ENCODE measurements at regions not wholly inside any gene's neighbourhood (a gene's known extent, or its start where the extent isn't known, plus 50 kb on each side); places are given as distances from the start of the nearest gene placed in this dataset.

GRCh38 chr20:12729326-12729725 lies 279.4 kb upstream of the SPTLC3 start:
- H3K27ac ChIP-seq: no peak overlapping the region
- H3K4me3 ChIP-seq: no peak overlapping the region
- H3K27me3 ChIP-seq: no peaks in the 10 kb centered on the region
- intact Hi-C loops (cut with DNase I; ENCODE audit: low total_unique reads): no loop called here
- H3K9me3 ChIP-seq: no peaks in the 10 kb centered on the region
- H3K36me3 ChIP-seq: no peaks in the 10 kb centered on the region
- DNase-seq (ENCODE audit: low spot score in 2 of 2): no peak
- TF ChIP-seq POLR2AphosphoS5 (IDR thresholded peaks at IDR 0.05) (no peak), POLR2A (IDR thresholded peaks at IDR 0.05) (no peak), CTCF (IDR thresholded peaks at IDR 0.05) (no peak)
- H3K4me1 ChIP-seq: no peaks in the 10 kb centered on the region

GRCh38 chr20:12733811-12734210 lies 275.0 kb upstream of the SPTLC3 start:
- Histone ChIP-seq H3K4me1 (no peaks in the 10 kb centered on the region), H3K9me3 (no peaks in the 10 kb centered on the region), H3K36me3 (no peaks in the 10 kb centered on the region), H3K27ac (no peak overlapping the region), H3K4me3 (no peak overlapping the region), H3K27me3 (no peaks in the 10 kb centered on the region)
- TF ChIP-seq POLR2A (IDR thresholded peaks at IDR 0.05) (no peak), CTCF (IDR thresholded peaks at IDR 0.05) (no peak), POLR2AphosphoS5 (IDR thresholded peaks at IDR 0.05) (no peak)
- intact Hi-C loops (cut with DNase I; ENCODE audit: low total_unique reads): no loop called here
- no peak for DNase-seq (ENCODE audit: low spot score in 2 of 2)

GRCh38 chr20:12737497-12737896 lies 271.3 kb upstream of the SPTLC3 start:
- intact Hi-C loops (cut with DNase I; ENCODE audit: low total_unique reads): no loop called here
- H3K9me3 ChIP-seq: no peaks in the 10 kb centered on the region
- no peak for DNase-seq (ENCODE audit: low spot score in 2 of 2)
- no peak overlapping the region for H3K27ac ChIP-seq
- no peaks in the 10 kb centered on the region for H3K27me3 ChIP-seq
- no peak for TF ChIP-seq CTCF (IDR thresholded peaks at IDR 0.05)
- TF ChIP-seq POLR2A (IDR thresholded peaks at IDR 0.05): no peak
- TF ChIP-seq POLR2AphosphoS5 (IDR thresholded peaks at IDR 0.05): no peak
- H3K4me1 ChIP-seq: no peaks in the 10 kb centered on the region
- no peak overlapping the region for H3K4me3 ChIP-seq
- H3K36me3 ChIP-seq: no peaks in the 10 kb centered on the region

- no peaks in the 10 kb centered on the region for H3K9me3 ChIP-seq
- no peaks in the 10 kb centered on the region for H3K36me3 ChIP-seq
- no peaks in the 10 kb centered on the region for H3K4me1 ChIP-seq
- TF ChIP-seq POLR2A (IDR thresholded peaks at IDR 0.05) (no peak), POLR2AphosphoS5 (IDR thresholded peaks at IDR 0.05) (no peak)
- no peak for DNase-seq (ENCODE audit: low spot score in 2 of 2)
- intact Hi-C loops (cut with DNase I; ENCODE audit: low total_unique reads): no loop called here
- H3K4me3 ChIP-seq: no peak overlapping the region
- no peaks in the 10 kb centered on the region for H3K27me3 ChIP-seq
- H3K27ac ChIP-seq: no peak overlapping the region
Measured at GRCh38 chr20:12737900-12738299, 270.9 kb upstream of the SPTLC3 start.

GRCh38 chr20:12740647-12741046 lies 268.1 kb upstream of the SPTLC3 start:
- no peaks in the 10 kb centered on the region for H3K36me3 ChIP-seq
- no peaks in the 10 kb centered on the region for H3K9me3 ChIP-seq
- H3K27me3 ChIP-seq: no peaks in the 10 kb centered on the region
- TF ChIP-seq POLR2A (IDR thresholded peaks at IDR 0.05) (no peak), CTCF (IDR thresholded peaks at IDR 0.05) (no peak), POLR2AphosphoS5 (IDR thresholded peaks at IDR 0.05) (no peak)
- H3K4me3 ChIP-seq: no peak overlapping the region
- no peaks in the 10 kb centered on the region for H3K4me1 ChIP-seq
- no peak for DNase-seq (ENCODE audit: low spot score in 2 of 2)
- H3K27ac ChIP-seq: no peak overlapping the region
- intact Hi-C loops (cut with DNase I; ENCODE audit: low total_unique reads): no loop called here

GRCh38 chr20:12744037-12744436 lies 264.7 kb upstream of the SPTLC3 start:
- no peaks in the 10 kb centered on the region for H3K9me3 ChIP-seq
- H3K36me3 ChIP-seq: no peaks in the 10 kb centered on the region
- intact Hi-C loops (cut with DNase I; ENCODE audit: low total_unique reads): no loop called here
- DNase-seq (ENCODE audit: low spot score in 2 of 2): no peak
- no peak overlapping the region for H3K4me3 ChIP-seq
- no peaks in the 10 kb centered on the region for H3K4me1 ChIP-seq
- TF ChIP-seq POLR2A (IDR thresholded peaks at IDR 0.05) (no peak), CTCF (IDR thresholded peaks at IDR 0.05) (no peak), POLR2AphosphoS5 (IDR thresholded peaks at IDR 0.05) (no peak)
- H3K27ac ChIP-seq: no peak overlapping the region
- H3K27me3 ChIP-seq: no peaks in the 10 kb centered on the region
